Vagina (tissue), 2 donors: ENCODE measurements at regions not wholly inside any gene's neighbourhood (a gene's known extent, or its start where the extent isn't known, plus 50 kb on each side); places are given as distances from the start of the nearest gene placed in this dataset.

Experiments
- POLR2A ChIP-seq, 2 donors: fragments of 450-650 bp; IDR thresholded peaks; one replicate each; pipeline ENCODE4 v1.6.1; 2017; ENCODE audit warnings: antibody characterized with exemption in 2 of 2, mild to moderate bottlenecking in 2 of 2, moderate library complexity in 2 of 2
- TF ChIP-seq, protein P1 (sequence below), 3 experiments: fragments of 450-650 bp in 2 of 3; fragments of 200-600 bp in 1 of 3; sonication (generic) in 1 of 3; IDR thresholded peaks; one replicate each; pipeline ENCODE4 v1.5.1; 2017 to 2019; ENCODE audit warnings: antibody characterized with exemption in 3 of 3, mild to moderate bottlenecking in 2 of 3, moderate library complexity in 2 of 3

DNA sequence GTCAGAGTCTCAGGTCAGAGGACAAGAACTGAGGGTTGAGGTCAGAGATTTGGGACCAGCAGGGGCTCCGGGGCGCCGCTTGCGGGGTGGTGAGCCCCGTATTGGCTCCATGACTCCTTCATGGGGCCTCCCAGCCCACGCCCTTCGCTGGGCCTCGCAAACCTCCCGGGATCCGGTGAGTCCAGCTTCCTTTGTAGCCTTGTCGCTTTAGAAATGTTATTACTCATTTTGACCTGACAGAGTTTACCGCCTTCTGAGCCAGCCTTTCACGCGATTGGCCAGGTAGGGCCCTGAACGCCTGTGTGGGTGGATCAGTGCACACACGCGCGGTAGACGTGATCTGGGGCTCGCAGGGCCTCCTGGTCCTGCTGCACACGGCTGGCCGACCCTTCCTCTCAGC is 181.1 kb downstream of the ERMARD start:
- no peak for TF ChIP-seq POLR2A (IDR thresholded peaks at IDR 0.05)
- TF ChIP-seq, protein P1, sequence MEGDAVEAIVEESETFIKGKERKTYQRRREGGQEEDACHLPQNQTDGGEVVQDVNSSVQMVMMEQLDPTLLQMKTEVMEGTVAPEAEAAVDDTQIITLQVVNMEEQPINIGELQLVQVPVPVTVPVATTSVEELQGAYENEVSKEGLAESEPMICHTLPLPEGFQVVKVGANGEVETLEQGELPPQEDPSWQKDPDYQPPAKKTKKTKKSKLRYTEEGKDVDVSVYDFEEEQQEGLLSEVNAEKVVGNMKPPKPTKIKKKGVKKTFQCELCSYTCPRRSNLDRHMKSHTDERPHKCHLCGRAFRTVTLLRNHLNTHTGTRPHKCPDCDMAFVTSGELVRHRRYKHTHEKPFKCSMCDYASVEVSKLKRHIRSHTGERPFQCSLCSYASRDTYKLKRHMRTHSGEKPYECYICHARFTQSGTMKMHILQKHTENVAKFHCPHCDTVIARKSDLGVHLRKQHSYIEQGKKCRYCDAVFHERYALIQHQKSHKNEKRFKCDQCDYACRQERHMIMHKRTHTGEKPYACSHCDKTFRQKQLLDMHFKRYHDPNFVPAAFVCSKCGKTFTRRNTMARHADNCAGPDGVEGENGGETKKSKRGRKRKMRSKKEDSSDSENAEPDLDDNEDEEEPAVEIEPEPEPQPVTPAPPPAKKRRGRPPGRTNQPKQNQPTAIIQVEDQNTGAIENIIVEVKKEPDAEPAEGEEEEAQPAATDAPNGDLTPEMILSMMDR (IDR thresholded peaks at IDR 0.05): no peak
